ENCODE measurements at regions not wholly inside any gene's neighbourhood (a gene's known extent, or its start where the extent isn't known, plus 50 kb on each side); places are given as distances from the start of the nearest gene placed in this dataset.
"Not testable (repeated sequence)": the region's sequence is repeated elsewhere in the genome, so short reads cannot be mapped to it uniquely, and the experiment has no call there.

DNA sequence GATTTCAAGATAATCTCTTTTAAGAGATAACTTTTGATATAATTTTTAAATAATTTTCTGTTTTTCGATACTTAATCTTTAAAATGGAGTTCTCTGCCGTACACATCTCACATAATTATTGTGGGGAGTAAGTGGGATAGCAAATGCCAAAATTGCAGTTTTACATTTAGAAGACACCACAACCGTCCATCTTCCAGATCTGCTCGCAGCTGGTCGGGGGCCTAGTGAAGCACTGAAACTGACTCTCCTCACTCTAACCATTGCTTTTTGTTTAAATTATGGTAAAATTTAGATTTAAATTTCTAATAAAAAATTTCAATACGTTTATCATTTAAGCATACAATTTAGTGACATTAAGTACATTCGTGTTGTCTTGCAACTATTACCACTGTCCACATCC lies 94.2 kb downstream of the PRR15 start:
- Histone ChIP-seq H3K4me3 (ENCODE audit: low read depth in 1 of 3, low read length in 3 of 3) (no peak overlapping the region), H3K9ac (ENCODE audit: low read depth in 1 of 2, low read length in 2 of 2) (no peak overlapping the region), H3K27me3 (ENCODE audit: control insufficient read depth in 4 of 4, insufficient read depth in 4 of 4, low read length in 3 of 4) (no peaks in the 10 kb centered on the region), H3K36me3 (ENCODE audit: control insufficient read depth in 4 of 4, insufficient read depth in 3 of 4, low read depth in 1 of 4, low read length in 3 of 4) (no peaks in the 10 kb centered on the region), H3K9me3 (ENCODE audit: control insufficient read depth in 4 of 4, low read length in 3 of 4) (no peaks in the 10 kb centered on the region), H3K27ac (ENCODE audit: low read depth in 1 of 2, low read length in 2 of 2) (no peak overlapping the region), H3K4me1 (ENCODE audit: control insufficient read depth in 4 of 4, insufficient read depth in 4 of 4, low read length in 3 of 4) (no peaks in the 10 kb centered on the region)
- TF ChIP-seq RXRA (IDR thresholded peaks at IDR 0.05) (no peak), SP1 (IDR thresholded peaks at IDR 0.05) (no peak), NR2F2 (IDR thresholded peaks at IDR 0.05) (no peak), GABPA (IDR thresholded peaks at IDR 0.05 in 1 of 2, conservative IDR thresholded peaks at IDR 0.05 in 1 of 2) (no peak), CTCF (IDR thresholded peaks at IDR 0.05; ENCODE audit: low read depth, low read length, missing input control) (no peak), JUND (IDR thresholded peaks at IDR 0.05) (no peak), ATF3 (IDR thresholded peaks at IDR 0.05) (no peak), YY1 (IDR thresholded peaks at IDR 0.05) (no peak), FOXA1 (IDR thresholded peaks at IDR 0.05) (no peak)
- DNase-seq (ENCODE audit: low spot score), result no peak
- 93% methylated on average over 7 of the region's 7 CpGs for WGBS

GRCh38 chr7:29659213-29659612 lies 95.6 kb downstream of the PRR15 start:
- 95% methylated on average over 5 of the region's 5 CpGs for WGBS
- DNase-seq (ENCODE audit: low spot score); H3K9ac ChIP-seq (ENCODE audit: low read depth in 1 of 2, low read length in 2 of 2); H3K4me3 ChIP-seq (ENCODE audit: low read depth in 1 of 3, low read length in 3 of 3); H3K36me3 ChIP-seq (ENCODE audit: control insufficient read depth in 4 of 4, insufficient read depth in 3 of 4, low read depth in 1 of 4, low read length in 3 of 4); H3K27ac ChIP-seq (ENCODE audit: low read depth in 1 of 2, low read length in 2 of 2); H3K4me1 ChIP-seq (ENCODE audit: control insufficient read depth in 4 of 4, insufficient read depth in 4 of 4, low read length in 3 of 4); H3K27me3 ChIP-seq (ENCODE audit: control insufficient read depth in 4 of 4, insufficient read depth in 4 of 4, low read length in 3 of 4); H3K9me3 ChIP-seq (ENCODE audit: control insufficient read depth in 4 of 4, low read length in 3 of 4): not testable (repeated sequence)

- not testable (repeated sequence) for H3K36me3 ChIP-seq (ENCODE audit: control insufficient read depth in 4 of 4, insufficient read depth in 3 of 4, low read depth in 1 of 4, low read length in 3 of 4); H3K27me3 ChIP-seq (ENCODE audit: control insufficient read depth in 4 of 4, insufficient read depth in 4 of 4, low read length in 3 of 4); H3K9ac ChIP-seq (ENCODE audit: low read depth in 1 of 2, low read length in 2 of 2); H3K4me3 ChIP-seq (ENCODE audit: low read depth in 1 of 3, low read length in 3 of 3); H3K9me3 ChIP-seq (ENCODE audit: control insufficient read depth in 4 of 4, low read length in 3 of 4); DNase-seq (ENCODE audit: low spot score); H3K4me1 ChIP-seq (ENCODE audit: control insufficient read depth in 4 of 4, insufficient read depth in 4 of 4, low read length in 3 of 4); H3K27ac ChIP-seq (ENCODE audit: low read depth in 1 of 2, low read length in 2 of 2)
- WGBS, result 91% methylated on average over 3 of the region's 3 CpGs
Observed at GRCh38 chr7:29662899-29663298, 99.3 kb downstream of the PRR15 start.

GRCh38 chr7:29664999-29665398 lies 101.4 kb downstream of the PRR15 start:
- 94% methylated on average over 1 of the region's 1 CpG for WGBS

DNA sequence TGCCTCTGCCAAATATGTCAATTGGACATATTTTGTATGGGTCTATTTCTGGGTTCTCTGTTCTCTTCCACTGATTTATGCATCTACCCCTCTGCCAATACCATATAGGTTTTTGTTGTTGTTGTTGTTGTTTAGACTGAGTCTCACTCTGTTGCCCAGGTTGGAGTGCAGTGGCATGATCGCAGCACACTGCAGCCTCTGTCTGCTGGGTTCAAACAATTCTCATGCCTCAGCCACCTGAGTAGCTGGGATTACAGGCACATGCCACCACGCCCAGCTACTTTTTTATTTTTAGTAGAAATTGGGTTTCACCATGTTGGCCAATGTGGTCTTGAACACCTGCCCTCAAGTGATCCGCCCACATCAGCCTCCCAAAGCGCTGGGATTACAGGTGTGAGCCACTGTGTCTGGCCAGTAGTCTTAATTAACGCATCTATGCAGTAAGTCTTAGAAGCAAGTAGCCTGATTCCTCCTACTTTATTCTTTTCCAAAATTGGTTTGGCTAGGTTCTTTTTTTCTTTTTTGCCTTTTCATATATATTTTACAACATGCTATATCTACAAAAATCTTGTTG lies 103.5 kb downstream of the PRR15 start:
- not testable (repeated sequence) for H3K4me3 ChIP-seq (ENCODE audit: low read depth in 1 of 3, low read length in 3 of 3); H3K9ac ChIP-seq (ENCODE audit: low read depth in 1 of 2, low read length in 2 of 2); DNase-seq (ENCODE audit: low spot score); H3K27ac ChIP-seq (ENCODE audit: low read depth in 1 of 2, low read length in 2 of 2); H3K36me3 ChIP-seq (ENCODE audit: control insufficient read depth in 4 of 4, insufficient read depth in 3 of 4, low read depth in 1 of 4, low read length in 3 of 4); H3K9me3 ChIP-seq (ENCODE audit: control insufficient read depth in 4 of 4, low read length in 3 of 4); H3K4me1 ChIP-seq (ENCODE audit: control insufficient read depth in 4 of 4, insufficient read depth in 4 of 4, low read length in 3 of 4); H3K27me3 ChIP-seq (ENCODE audit: control insufficient read depth in 4 of 4, insufficient read depth in 4 of 4, low read length in 3 of 4)
- 97% methylated on average over 5 of the region's 5 CpGs for WGBS

More at GRCh38 chr7:29664999-29665398, 101.4 kb downstream of the PRR15 start:
- H3K9ac ChIP-seq (ENCODE audit: low read depth in 1 of 2, low read length in 2 of 2); H3K27me3 ChIP-seq (ENCODE audit: control insufficient read depth in 4 of 4, insufficient read depth in 4 of 4, low read length in 3 of 4); H3K4me3 ChIP-seq (ENCODE audit: low read depth in 1 of 3, low read length in 3 of 3); H3K36me3 ChIP-seq (ENCODE audit: control insufficient read depth in 4 of 4, insufficient read depth in 3 of 4, low read depth in 1 of 4, low read length in 3 of 4); H3K27ac ChIP-seq (ENCODE audit: low read depth in 1 of 2, low read length in 2 of 2); H3K9me3 ChIP-seq (ENCODE audit: control insufficient read depth in 4 of 4, low read length in 3 of 4); H3K4me1 ChIP-seq (ENCODE audit: control insufficient read depth in 4 of 4, insufficient read depth in 4 of 4, low read length in 3 of 4); DNase-seq (ENCODE audit: low spot score): not testable (repeated sequence)

DNA sequence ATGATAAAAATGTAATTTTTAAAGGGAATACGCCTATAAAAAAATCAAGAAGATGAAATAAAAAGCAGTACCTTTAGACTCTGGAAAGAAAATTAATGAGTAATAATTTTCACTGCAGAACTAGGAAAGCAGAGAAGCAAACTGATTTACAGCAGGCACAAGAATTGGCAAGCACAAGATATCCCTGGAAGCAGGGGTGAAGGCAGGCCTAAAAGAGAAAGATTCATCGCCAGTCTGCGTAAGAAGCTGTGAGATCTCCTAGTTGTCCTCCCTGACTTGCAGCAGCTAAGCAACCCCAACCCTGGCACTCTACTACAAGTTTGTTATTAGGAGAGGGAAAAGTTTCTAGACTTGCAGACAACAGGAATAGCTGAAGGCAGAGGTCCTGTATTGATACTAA lies 107.7 kb downstream of the PRR15 start:
- not testable (repeated sequence) for H3K36me3 ChIP-seq (ENCODE audit: control insufficient read depth in 4 of 4, insufficient read depth in 3 of 4, low read depth in 1 of 4, low read length in 3 of 4); DNase-seq (ENCODE audit: low spot score); H3K27me3 ChIP-seq (ENCODE audit: control insufficient read depth in 4 of 4, insufficient read depth in 4 of 4, low read length in 3 of 4); H3K27ac ChIP-seq (ENCODE audit: low read depth in 1 of 2, low read length in 2 of 2); H3K9me3 ChIP-seq (ENCODE audit: control insufficient read depth in 4 of 4, low read length in 3 of 4); H3K4me3 ChIP-seq (ENCODE audit: low read depth in 1 of 3, low read length in 3 of 3); H3K9ac ChIP-seq (ENCODE audit: low read depth in 1 of 2, low read length in 2 of 2); H3K4me1 ChIP-seq (ENCODE audit: control insufficient read depth in 4 of 4, insufficient read depth in 4 of 4, low read length in 3 of 4)
- WGBS, result 95% methylated on average over 3 of the region's 3 CpGs

DNA sequence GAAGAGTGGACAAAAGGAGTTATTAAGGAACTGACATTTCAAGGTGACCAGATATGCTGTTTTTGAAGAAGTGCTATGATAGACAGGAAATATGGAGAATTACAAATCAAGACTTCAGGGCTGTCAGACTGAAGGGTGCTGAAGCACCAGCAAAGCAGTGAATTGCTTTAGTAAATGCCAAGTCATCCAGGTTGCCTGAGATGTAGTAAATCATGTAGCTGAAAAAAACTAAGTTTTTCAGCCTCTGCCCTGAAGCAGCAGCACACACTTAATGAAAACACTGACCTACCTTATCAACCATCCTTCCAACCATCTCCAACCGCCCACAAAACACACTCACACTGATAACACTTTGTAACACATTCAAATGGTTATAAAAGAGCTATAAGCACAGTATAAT lies 110.0 kb downstream of the PRR15 start:
- H3K27ac ChIP-seq (ENCODE audit: low read depth in 1 of 2, low read length in 2 of 2); DNase-seq (ENCODE audit: low spot score); H3K4me3 ChIP-seq (ENCODE audit: low read depth in 1 of 3, low read length in 3 of 3); H3K4me1 ChIP-seq (ENCODE audit: control insufficient read depth in 4 of 4, insufficient read depth in 4 of 4, low read length in 3 of 4); H3K9me3 ChIP-seq (ENCODE audit: control insufficient read depth in 4 of 4, low read length in 3 of 4); H3K9ac ChIP-seq (ENCODE audit: low read depth in 1 of 2, low read length in 2 of 2); H3K27me3 ChIP-seq (ENCODE audit: control insufficient read depth in 4 of 4, insufficient read depth in 4 of 4, low read length in 3 of 4); H3K36me3 ChIP-seq (ENCODE audit: control insufficient read depth in 4 of 4, insufficient read depth in 3 of 4, low read depth in 1 of 4, low read length in 3 of 4): not testable (repeated sequence)
- WGBS, result 86% methylated on average over 1 of the region's 1 CpG
